Panc1 (cell line): ENCODE measurements at regions not wholly inside any gene's neighbourhood (a gene's known extent, or its start where the extent isn't known, plus 50 kb on each side); places are given as distances from the start of the nearest gene placed in this dataset.

ENCODE experiments used
- ATAC-seq: fragments of 200-7000 bp; cut with Tn5 transposase; 2 replicates; pipeline ENCODE4 v1.9.1; 2020; ENCODE audit warnings: mild to moderate bottlenecking, moderate library complexity
- BruUV-seq: library from RNA; stranded (reverse); fragments of 400-500 nt; replicated peaks from 2 replicates; lab custom pipeline; 2021; lab: Mats Ljungman, UMichigan
- CTCF ChIA-PET: fragments of 300-600 bp; sonication (Branson Sonifier 250); formaldehyde crosslinking; loops from one replicate; lab custom pipeline; 2022; ENCODE audit warnings: antibody characterized with exemption; lab: Charles Lee
- POLR2A ChIA-PET: fragments of 300-600 bp; sonication (Branson Sonifier 250); formaldehyde crosslinking; loops from one replicate; lab custom pipeline; 2022; ENCODE audit warnings: antibody characterized with exemption; lab: Charles Lee
- DNase-seq: peaks from one replicate; pipeline ENCODE4 v3.0.0-alpha.2; 2010; ENCODE audit warnings: low read depth, low spot score
- H3K27ac ChIP-seq: 2 replicates; pipeline ENCODE4 v1.5.1; 2011; ENCODE audit warnings: mild to moderate bottlenecking, low read length, inconsistent platforms
- H3K27me3 ChIP-seq: fragments of 200-500 bp; sonication (Bioruptor generic); 2 replicates; pipeline ENCODE4 v1.6.0; 2014; ENCODE audit warnings: low read length, inconsistent platforms; ENCODE audit not compliant: control insufficient read depth, insufficient read depth
- H3K36me3 ChIP-seq: fragments of 200-500 bp; sonication (Bioruptor generic); 2 replicates; pipeline ENCODE4 v1.5.1; 2014; ENCODE audit warnings: inconsistent platforms, mild to moderate bottlenecking, low read length, moderate library complexity; ENCODE audit not compliant: control insufficient read depth, insufficient read depth
- H3K4me1 ChIP-seq: 2 replicates; pipeline ENCODE4 v1.5.1; 2011; ENCODE audit warnings: inconsistent platforms, mild to moderate bottlenecking, low read length, moderate library complexity; ENCODE audit not compliant: control insufficient read depth, insufficient read depth
- H3K4me3 ChIP-seq, 2 experiments: 2 replicates each; pipeline ENCODE4 v1.5.1; 2011 to 2012; ENCODE audit warnings: low read depth in 2 of 2, low read length in 2 of 2, mild to moderate bottlenecking in 2 of 2, inconsistent platforms in 1 of 2, moderate library complexity in 1 of 2
- H3K9me3 ChIP-seq: fragments of 200-500 bp; sonication (Bioruptor generic); 2 replicates; pipeline ENCODE4 v1.5.1; 2014; ENCODE audit warnings: low read depth, mild to moderate bottlenecking, inconsistent platforms, low read length, moderate library complexity; ENCODE audit not compliant: control insufficient read depth, insufficient read depth
- POLR2AphosphoS5 ChIP-seq: IDR thresholded peaks from 2 replicates; pipeline ENCODE4 v1.6.1; 2012; ENCODE audit warnings: mild to moderate bottlenecking, low read depth, low read length, moderate library complexity
- SIN3A ChIP-seq: IDR thresholded peaks from 2 replicates; pipeline ENCODE4 v1.6.1; 2012; ENCODE audit warnings: low read depth, mild to moderate bottlenecking, low read length, moderate library complexity, borderline replicate concordance; ENCODE audit not compliant: insufficient read depth
- TCF7L2 ChIP-seq: IDR thresholded peaks from 2 replicates; pipeline ENCODE4 v1.6.1; 2011; ENCODE audit warnings: mild to moderate bottlenecking, low read depth, low read length, inconsistent platforms
- in situ Hi-C: cut with HindIII; loops from 2 replicates; pipeline ENCODE4 v1.10.0; 2016; ENCODE audit warnings: low sequenced_read_pairs, low pct_unique_long_range_greater_than_20kb
- intact Hi-C: fragments of 100-400 bp; cut with micrococcal nuclease; formaldehyde crosslinking; loops from one replicate; pipeline ENCODE4 v1.10.0; 2022; ENCODE audit not compliant: unreplicated experiment
- TF ChIP-seq, protein P1 (sequence below), 2 experiments: IDR thresholded peaks; 2 replicates each; pipeline ENCODE4 v1.6.1; 2011 to 2012; ENCODE audit warnings: low read depth in 2 of 2, control low read depth in 1 of 2, low read length in 1 of 2, mild to moderate bottlenecking in 1 of 2, moderate library complexity in 1 of 2; ENCODE audit not compliant: insufficient read depth in 1 of 2
- TF ChIP-seq, protein P2 (sequence below): fragments of 450-650 bp; IDR thresholded peaks from 2 replicates; pipeline ENCODE4 v1.5.1; 2017; ENCODE audit warnings: mild to moderate bottlenecking

DNA sequence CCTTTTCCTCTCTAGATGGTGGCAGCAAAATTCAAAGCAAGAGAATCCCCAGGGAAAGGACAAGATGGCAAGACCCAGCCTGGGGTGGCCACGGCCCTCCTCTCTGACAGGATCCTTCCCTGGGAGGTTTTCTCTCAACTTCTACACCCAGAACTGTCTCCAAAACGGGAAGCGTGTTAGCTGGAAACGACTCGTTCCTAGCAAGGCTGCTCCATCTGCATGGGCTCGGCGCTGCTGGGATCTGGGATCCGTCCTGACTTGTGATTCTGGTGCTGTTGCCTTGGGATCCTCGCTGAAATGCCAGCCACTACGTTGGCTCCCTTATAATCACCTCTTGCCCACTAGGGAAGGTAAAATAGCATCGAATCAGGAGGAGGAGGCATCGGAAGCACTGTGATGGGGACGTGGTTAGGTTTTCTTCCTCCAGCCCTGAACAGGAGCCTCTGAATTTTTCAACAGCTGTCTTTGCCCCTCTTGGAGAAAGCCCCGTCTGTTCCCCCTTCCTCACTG lies 514.8 kb upstream of the MYT1L start:
- no peaks in the 10 kb centered on the region for H3K9me3 ChIP-seq
- H3K27me3 ChIP-seq: peaks cover 4% of the 10 kb centered on the region; the same call in 1 of the 2 replicates
- H3K4me1 ChIP-seq: no peaks in the 10 kb centered on the region
- ATAC-seq (no peak), DNase-seq (no peak)
- ChIA-PET POLR2A (no interaction called here), CTCF (no interaction called here)
- in situ Hi-C loops (no loop called here), intact Hi-C loops (no loop called here)
- H3K36me3 ChIP-seq: no peaks in the 10 kb centered on the region
- TF ChIP-seq, protein P1, sequence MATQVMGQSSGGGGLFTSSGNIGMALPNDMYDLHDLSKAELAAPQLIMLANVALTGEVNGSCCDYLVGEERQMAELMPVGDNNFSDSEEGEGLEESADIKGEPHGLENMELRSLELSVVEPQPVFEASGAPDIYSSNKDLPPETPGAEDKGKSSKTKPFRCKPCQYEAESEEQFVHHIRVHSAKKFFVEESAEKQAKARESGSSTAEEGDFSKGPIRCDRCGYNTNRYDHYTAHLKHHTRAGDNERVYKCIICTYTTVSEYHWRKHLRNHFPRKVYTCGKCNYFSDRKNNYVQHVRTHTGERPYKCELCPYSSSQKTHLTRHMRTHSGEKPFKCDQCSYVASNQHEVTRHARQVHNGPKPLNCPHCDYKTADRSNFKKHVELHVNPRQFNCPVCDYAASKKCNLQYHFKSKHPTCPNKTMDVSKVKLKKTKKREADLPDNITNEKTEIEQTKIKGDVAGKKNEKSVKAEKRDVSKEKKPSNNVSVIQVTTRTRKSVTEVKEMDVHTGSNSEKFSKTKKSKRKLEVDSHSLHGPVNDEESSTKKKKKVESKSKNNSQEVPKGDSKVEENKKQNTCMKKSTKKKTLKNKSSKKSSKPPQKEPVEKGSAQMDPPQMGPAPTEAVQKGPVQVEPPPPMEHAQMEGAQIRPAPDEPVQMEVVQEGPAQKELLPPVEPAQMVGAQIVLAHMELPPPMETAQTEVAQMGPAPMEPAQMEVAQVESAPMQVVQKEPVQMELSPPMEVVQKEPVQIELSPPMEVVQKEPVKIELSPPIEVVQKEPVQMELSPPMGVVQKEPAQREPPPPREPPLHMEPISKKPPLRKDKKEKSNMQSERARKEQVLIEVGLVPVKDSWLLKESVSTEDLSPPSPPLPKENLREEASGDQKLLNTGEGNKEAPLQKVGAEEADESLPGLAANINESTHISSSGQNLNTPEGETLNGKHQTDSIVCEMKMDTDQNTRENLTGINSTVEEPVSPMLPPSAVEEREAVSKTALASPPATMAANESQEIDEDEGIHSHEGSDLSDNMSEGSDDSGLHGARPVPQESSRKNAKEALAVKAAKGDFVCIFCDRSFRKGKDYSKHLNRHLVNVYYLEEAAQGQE (IDR thresholded peaks at IDR 0.05; ENCODE audit: insufficient read depth in 1 of 2, low read depth in 2 of 2, low read length in 1 of 2): no peak
- TF ChIP-seq, protein P2, sequence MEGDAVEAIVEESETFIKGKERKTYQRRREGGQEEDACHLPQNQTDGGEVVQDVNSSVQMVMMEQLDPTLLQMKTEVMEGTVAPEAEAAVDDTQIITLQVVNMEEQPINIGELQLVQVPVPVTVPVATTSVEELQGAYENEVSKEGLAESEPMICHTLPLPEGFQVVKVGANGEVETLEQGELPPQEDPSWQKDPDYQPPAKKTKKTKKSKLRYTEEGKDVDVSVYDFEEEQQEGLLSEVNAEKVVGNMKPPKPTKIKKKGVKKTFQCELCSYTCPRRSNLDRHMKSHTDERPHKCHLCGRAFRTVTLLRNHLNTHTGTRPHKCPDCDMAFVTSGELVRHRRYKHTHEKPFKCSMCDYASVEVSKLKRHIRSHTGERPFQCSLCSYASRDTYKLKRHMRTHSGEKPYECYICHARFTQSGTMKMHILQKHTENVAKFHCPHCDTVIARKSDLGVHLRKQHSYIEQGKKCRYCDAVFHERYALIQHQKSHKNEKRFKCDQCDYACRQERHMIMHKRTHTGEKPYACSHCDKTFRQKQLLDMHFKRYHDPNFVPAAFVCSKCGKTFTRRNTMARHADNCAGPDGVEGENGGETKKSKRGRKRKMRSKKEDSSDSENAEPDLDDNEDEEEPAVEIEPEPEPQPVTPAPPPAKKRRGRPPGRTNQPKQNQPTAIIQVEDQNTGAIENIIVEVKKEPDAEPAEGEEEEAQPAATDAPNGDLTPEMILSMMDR: no peak
- no peak for TF ChIP-seq POLR2AphosphoS5
- no peak for TF ChIP-seq SIN3A
- no peak for TF ChIP-seq TCF7L2
- BruUV-seq: no TSS peak
- H3K27ac ChIP-seq: no peak overlapping the region
- H3K4me3 ChIP-seq: no peak overlapping the region

DNA sequence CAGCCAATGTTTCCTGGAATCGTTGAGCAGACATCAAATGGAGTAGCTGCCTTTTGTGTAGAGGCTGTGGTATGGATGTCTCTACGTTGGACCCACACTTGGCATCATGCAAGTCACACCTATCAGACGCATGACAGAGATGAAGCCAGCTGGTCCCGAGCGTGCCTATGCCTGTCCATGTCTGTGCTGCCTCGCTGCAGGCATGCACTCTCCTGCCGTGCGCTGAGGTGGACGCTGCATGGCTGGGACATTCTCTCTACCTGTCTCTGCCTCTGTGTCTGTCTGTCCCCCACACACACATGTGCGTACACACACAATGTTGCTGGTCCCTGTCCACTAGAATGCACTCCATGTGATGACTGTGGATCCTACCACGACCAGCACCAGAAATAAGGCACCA lies 514.2 kb upstream of the MYT1L start:
- H3K36me3 ChIP-seq: no peaks in the 10 kb centered on the region
- DNase-seq (no peak), ATAC-seq (no peak)
- no peaks in the 10 kb centered on the region for H3K4me1 ChIP-seq
- H3K27me3 ChIP-seq: peaks cover 7% of the 10 kb centered on the region; the same call in 1 of the 2 replicates
- H3K4me3 ChIP-seq: no peak overlapping the region
- no TSS peak for BruUV-seq
- TF ChIP-seq, protein P2: no peak
- TF ChIP-seq TCF7L2: no peak
- TF ChIP-seq SIN3A: no peak
- TF ChIP-seq, protein P1 (IDR thresholded peaks at IDR 0.05; ENCODE audit: insufficient read depth in 1 of 2, low read depth in 2 of 2, low read length in 1 of 2): no peak
- no peak for TF ChIP-seq POLR2AphosphoS5
- POLR2A ChIA-PET: no interaction called here
- H3K9me3 ChIP-seq: no peaks in the 10 kb centered on the region
- H3K27ac ChIP-seq: no peak overlapping the region
- in situ Hi-C loops (no loop called here), intact Hi-C loops (no loop called here)
- CTCF ChIA-PET: no interaction called here
